ENCODE measurements at regions not wholly inside any gene's neighbourhood (a gene's known extent, or its start where the extent isn't known, plus 50 kb on each side); places are given as distances from the start of the nearest gene placed in this dataset.

GRCh38 chr7:109375823-109376222, 806.1 kb downstream of the DNAJB9 start:
- FAIRE-seq = no peak
- peak; percentile 62 to 83 (median 68) for ATAC-seq

DNA sequence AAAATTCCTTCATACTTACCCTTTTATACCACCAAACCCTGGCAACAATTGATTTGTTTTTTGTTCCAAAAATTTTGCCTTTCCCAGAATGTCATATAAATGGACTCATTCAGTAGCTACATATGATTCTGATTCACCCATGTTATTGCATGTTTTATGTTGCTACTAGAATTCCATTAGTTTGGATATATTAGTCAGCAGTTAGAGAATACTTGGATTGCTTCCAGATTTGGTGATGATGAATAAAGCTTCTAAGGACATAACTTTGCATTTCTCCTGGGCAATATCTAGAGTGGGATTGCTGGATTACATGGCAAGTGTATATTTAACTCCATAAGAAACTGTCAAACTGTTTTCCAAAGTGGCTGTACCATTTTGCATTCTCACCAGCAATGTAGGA, 806.9 kb downstream of the DNAJB9 start:
- no peaks in the 10 kb centered on the region for H3K36me3 ChIP-seq
- H3K9me3 ChIP-seq = no peaks in the 10 kb centered on the region
- intact Hi-C loops (cut with DNase I) = no loop called here
- peak overlapping the region in 2 of 4 donors; percentile 0 to 27 for H3K27ac ChIP-seq
- TF ChIP-seq CTCF (IDR thresholded peaks at IDR 0.05) = no peak
- ATAC-seq (peak; percentile 5 to 48 (median 42)), FAIRE-seq (no peak), DNase-seq (no peak)
- H3K4me1 ChIP-seq = peaks cover 18 to 48% (median 29%) of the 10 kb centered on the region in 3 donors
- no peaks in the 10 kb centered on the region for H3K27me3 ChIP-seq
- H3K4me3 ChIP-seq = no peak overlapping the region

More at GRCh38 chr7:109375823-109376222, 806.1 kb downstream of the DNAJB9 start:
- no peaks in the 10 kb centered on the region for H3K36me3 ChIP-seq
- H3K4me1 ChIP-seq = peaks cover 18 to 48% (median 29%) of the 10 kb centered on the region in 3 donors
- H3K27ac ChIP-seq = peak overlapping the region in 1 of 4 donors; percentile 62
- TF ChIP-seq CTCF (IDR thresholded peaks at IDR 0.05) = no peak
- peak in 1 of 6 donors; percentile 17 for DNase-seq
- no peaks in the 10 kb centered on the region for H3K9me3 ChIP-seq
- no peak overlapping the region for H3K4me3 ChIP-seq
- intact Hi-C loops (cut with DNase I) = no loop called here
- H3K27me3 ChIP-seq = no peaks in the 10 kb centered on the region

DNA sequence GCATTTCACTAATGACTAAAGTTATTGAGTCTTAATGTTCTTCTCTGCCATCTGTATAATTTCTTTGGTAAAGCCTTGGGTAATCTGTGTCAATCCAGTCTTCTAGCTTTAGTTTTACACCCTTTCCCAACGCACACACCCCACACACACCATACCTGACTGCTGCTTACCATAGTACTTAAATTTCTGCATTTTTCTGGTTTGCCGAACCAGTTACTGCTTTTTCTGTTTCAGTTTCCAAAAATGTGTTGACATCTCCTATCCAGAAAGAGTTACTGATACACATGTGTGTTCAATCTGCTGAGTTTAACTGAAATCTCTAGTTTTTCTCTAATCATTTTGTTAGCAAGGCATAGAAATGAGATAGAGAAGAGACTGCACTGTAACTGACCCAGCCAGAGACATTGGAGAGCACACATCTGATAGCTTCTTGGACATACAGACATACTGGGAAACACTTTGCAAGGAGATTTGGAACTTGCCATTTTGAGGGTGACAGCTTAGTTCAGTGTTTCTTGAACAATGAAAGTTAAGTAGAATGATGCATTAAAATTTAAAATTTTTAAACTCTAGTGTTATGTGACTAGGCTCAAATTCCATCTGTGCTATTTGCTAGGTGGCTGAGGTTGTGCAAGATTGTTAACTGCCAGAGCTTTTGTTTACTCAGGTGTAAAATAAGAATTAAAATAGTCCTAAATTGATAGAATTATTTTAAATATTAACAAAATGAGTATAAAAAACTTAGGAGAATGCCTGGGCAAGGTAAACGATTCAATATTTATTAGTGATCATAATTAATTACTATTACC, 807.6 kb downstream of the DNAJB9 start:
- Histone ChIP-seq H3K27me3 (no peaks in the 10 kb centered on the region), H3K27ac (peak overlapping the region in 2 of 4 donors; percentile 0 to 27), H3K4me3 (no peak overlapping the region), H3K4me1 (peaks cover 18 to 48% (median 29%) of the 10 kb centered on the region in 3 donors), H3K9me3 (no peaks in the 10 kb centered on the region), H3K36me3 (no peaks in the 10 kb centered on the region)
- DNase-seq (no peak), FAIRE-seq (no peak), ATAC-seq (peak; percentile 49 to 73 (median 65))
- TF ChIP-seq CTCF (IDR thresholded peaks at IDR 0.05) = no peak
- intact Hi-C loops (cut with DNase I) = no loop called here
- WGBS, 2 donors = 19 to 28% methylated on average over 3 of the region's 3 CpGs

DNA sequence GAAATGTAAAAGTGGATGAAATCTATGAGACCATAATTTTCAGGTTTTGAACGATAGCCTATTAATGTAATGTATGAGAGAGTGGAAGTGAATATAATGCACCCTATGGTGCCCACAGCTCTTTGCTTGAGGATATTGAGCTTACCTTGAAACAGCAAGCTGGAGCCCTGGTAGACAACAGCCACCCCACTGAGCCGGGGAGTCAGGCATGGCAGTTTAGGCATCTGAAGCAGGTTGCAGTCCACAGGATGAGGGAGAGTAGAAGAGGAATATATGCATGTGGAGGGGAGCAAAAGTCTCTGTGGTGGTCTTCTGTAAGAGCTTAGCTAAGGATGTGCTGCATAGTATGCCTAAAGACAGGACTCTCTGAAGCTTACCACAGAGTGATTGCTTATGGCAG, 817.3 kb downstream of the DNAJB9 start:
- intact Hi-C loops (cut with DNase I) = no loop called here
- no peaks in the 10 kb centered on the region for H3K4me1 ChIP-seq
- TF ChIP-seq CTCF (IDR thresholded peaks at IDR 0.05) = no peak
- no peaks in the 10 kb centered on the region for H3K27me3 ChIP-seq
- FAIRE-seq = no peak
- H3K36me3 ChIP-seq = no peaks in the 10 kb centered on the region
- no peak for ATAC-seq
- no peak overlapping the region for H3K27ac ChIP-seq
- H3K9me3 ChIP-seq = no peaks in the 10 kb centered on the region
- no peak overlapping the region for H3K4me3 ChIP-seq
- WGBS, 2 donors = 97 to 100% methylated on average over 2 of the region's 2 CpGs
- no peak for DNase-seq

- no peak for ATAC-seq
- Histone ChIP-seq H3K4me3 (no peak overlapping the region), H3K27me3 (no peaks in the 10 kb centered on the region), H3K36me3 (no peaks in the 10 kb centered on the region), H3K27ac (no peak overlapping the region), H3K4me1 (no peaks in the 10 kb centered on the region), H3K9me3 (no peaks in the 10 kb centered on the region)
- WGBS, 2 donors = 93 to 94% methylated on average over 1 of the region's 1 CpG
- DNase-seq = peak in 3 of 6 donors; percentile 12 to 57 (median 44)
- no peak for TF ChIP-seq CTCF (IDR thresholded peaks at IDR 0.05)
- no peak for FAIRE-seq
- intact Hi-C loops (cut with DNase I) = no loop called here
Measured at GRCh38 chr7:109387530-109387929, 817.9 kb downstream of the DNAJB9 start.

Measured in pancreas (tissue), 10 donors.